Fibroblast of villous mesenchyme (primary cell): ENCODE measurements at regions not wholly inside any gene's neighbourhood (a gene's known extent, or its start where the extent isn't known, plus 50 kb on each side); places are given as distances from the start of the nearest gene placed in this dataset.

Experiments used
- DNase-seq: peaks from one replicate; pipeline ENCODE4 v3.0.0-alpha.2; 2010; ENCODE audit warnings: low read depth
- H3K4me3 ChIP-seq: 2 replicates; pipeline ENCODE4 v1.5.1; 2011; ENCODE audit warnings: low read depth, mild to moderate bottlenecking, low read length
- TF ChIP-seq, protein P1 (sequence below): IDR thresholded peaks from 2 replicates; pipeline ENCODE4 v1.5.1; 2012; ENCODE audit warnings: low read depth, mild to moderate bottlenecking, low read length; ENCODE audit not compliant: insufficient read depth

- H3K4me3 ChIP-seq = no peak overlapping the region
- no peak for DNase-seq
- TF ChIP-seq, protein P1, sequence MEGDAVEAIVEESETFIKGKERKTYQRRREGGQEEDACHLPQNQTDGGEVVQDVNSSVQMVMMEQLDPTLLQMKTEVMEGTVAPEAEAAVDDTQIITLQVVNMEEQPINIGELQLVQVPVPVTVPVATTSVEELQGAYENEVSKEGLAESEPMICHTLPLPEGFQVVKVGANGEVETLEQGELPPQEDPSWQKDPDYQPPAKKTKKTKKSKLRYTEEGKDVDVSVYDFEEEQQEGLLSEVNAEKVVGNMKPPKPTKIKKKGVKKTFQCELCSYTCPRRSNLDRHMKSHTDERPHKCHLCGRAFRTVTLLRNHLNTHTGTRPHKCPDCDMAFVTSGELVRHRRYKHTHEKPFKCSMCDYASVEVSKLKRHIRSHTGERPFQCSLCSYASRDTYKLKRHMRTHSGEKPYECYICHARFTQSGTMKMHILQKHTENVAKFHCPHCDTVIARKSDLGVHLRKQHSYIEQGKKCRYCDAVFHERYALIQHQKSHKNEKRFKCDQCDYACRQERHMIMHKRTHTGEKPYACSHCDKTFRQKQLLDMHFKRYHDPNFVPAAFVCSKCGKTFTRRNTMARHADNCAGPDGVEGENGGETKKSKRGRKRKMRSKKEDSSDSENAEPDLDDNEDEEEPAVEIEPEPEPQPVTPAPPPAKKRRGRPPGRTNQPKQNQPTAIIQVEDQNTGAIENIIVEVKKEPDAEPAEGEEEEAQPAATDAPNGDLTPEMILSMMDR = no peak
Observed at GRCh38 chr4:38491854-38492478, 172.0 kb upstream of the KLF3 start.

DNA sequence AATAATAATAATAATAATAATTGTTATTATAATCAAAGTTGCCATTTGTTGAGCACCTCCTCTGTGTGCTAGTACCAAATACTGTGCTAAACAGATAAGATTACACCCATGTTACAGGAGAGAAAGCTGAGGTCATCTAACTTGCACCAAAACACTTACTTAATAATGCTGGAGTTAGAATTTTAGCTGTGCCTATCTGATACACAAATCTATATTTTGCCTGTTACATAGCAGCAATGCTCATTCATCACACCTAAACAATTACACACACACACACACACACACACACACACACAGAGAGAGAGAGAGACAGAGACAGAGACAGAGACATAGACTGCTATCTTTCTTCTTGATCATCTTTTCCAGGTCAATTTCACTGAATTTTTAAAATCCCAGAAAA, 170.9 kb upstream of the KLF3 start:
- TF ChIP-seq, protein P1 = no peak
- H3K4me3 ChIP-seq = no peak overlapping the region
- DNase-seq = no peak

DNA sequence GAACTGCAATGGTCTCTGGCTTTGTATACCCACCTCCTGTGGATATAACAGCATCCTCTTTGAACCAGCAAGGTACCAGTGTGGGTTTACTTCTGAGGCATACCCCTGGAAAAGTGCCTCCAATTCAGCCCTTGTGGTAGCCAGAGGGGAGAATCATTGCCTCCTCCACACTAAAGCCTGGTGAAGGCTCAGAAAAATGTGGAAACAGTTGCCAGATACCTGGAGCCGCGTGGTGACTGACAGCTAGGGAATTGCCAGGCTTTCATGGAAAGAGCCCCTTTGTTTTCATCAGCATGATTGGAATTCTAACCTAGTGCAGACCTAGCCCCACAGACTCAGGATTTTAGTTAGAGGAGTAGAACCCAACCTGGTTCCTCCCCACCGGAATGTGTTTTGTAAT, 168.6 kb upstream of the KLF3 start:
- DNase-seq = no peak
- TF ChIP-seq, protein P1 = no peak
- no peak overlapping the region for H3K4me3 ChIP-seq

GRCh38 chr4:38497121-38497520, 166.9 kb upstream of the KLF3 start:
- H3K4me3 ChIP-seq = no peak overlapping the region

DNA sequence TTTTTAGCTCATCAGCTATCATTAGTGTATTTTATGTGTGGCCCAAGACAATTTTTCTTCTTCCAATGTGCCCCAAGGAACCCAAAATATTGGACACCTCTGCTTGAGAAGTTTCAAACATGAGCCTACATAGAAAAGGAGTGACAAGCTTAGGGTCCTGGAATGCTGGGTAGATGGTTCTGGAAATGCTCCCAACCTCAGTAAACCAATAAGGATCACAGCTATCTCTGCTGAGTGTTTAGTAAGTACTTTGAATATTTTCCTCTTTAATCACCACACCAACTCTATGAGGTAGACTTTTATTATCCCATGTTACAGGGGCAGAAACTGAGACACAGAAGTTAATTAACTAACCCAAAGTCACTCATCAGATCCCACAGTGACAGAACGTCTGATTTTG, 164.9 kb upstream of the KLF3 start:
- TF ChIP-seq, protein P1 = no peak
- H3K4me3 ChIP-seq = no peak overlapping the region
- DNase-seq = no peak

More at GRCh38 chr4:38497121-38497520, 166.9 kb upstream of the KLF3 start:
- TF ChIP-seq, protein P1 = no peak
- DNase-seq = no peak

DNA sequence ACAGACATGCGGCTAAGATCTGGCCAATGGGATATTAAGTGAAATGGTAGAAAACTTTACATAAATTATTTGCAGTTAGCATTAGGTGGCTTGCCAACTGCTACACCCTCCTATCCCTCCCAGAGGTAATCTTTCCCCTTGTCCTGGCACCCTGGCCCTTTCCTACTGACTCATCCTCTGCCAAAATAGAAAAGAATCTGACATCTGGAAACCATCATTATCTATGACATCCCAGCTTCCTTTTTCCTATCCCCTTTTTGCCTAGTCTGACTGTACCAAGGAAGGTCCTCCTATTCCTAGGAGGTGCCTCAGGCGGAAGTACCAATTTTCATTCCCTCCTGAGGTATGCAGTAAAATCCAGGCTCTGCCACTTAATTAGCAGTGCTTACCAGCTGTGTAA, 163.6 kb upstream of the KLF3 start:
- TF ChIP-seq, protein P1 = no peak
- no peak overlapping the region for H3K4me3 ChIP-seq
- no peak for DNase-seq

GRCh38 chr4:38501698-38502097, 162.3 kb upstream of the KLF3 start:
- TF ChIP-seq, protein P1 = no peak
- no peak for DNase-seq
- no peak overlapping the region for H3K4me3 ChIP-seq
